Heart right ventricle (tissue), 16 donors: ENCODE measurements at regions not wholly inside any gene's neighbourhood (a gene's known extent, or its start where the extent isn't known, plus 50 kb on each side); places are given as distances from the start of the nearest gene placed in this dataset.
"Not testable (repeated sequence)": the region's sequence is repeated elsewhere in the genome, so short reads cannot be mapped to it uniquely, and the experiment has no call there.

Source experiments
- ATAC-seq, 8 donors: fragments of 200-7000 bp; cut with Tn5 transposase; one replicate each; pipeline ENCODE4 v1.9.1; 2020; ENCODE audit warnings: mild to moderate bottlenecking in 8 of 8, moderate library complexity in 8 of 8, moderate number of reproducible peaks in 1 of 8
- DNase-seq, 2 donors: peaks; one replicate each; pipeline ENCODE4 v3.0.0-alpha.2; 2020
- H3K27ac ChIP-seq, 10 donors: fragments of 200-600 bp; sonication (generic) in 2 of 10; one replicate each; pipeline versions ENCODE4 v1.5.0 to v1.8.0; 2020 to 2022; ENCODE audit warnings: mild to moderate bottlenecking in 3 of 10
- H3K27me3 ChIP-seq, 7 donors: fragments of 200-600 bp; one replicate each; pipeline ENCODE4 v1.8.0; 2021 to 2022; ENCODE audit warnings: mild to moderate bottlenecking in 2 of 7
- H3K36me3 ChIP-seq, 9 donors: fragments of 200-600 bp; sonication (generic) in 1 of 9; one replicate each; pipeline versions ENCODE4 v1.5.0 to v1.8.0; 2020 to 2022; ENCODE audit warnings: mild to moderate bottlenecking in 2 of 9
- H3K4me1 ChIP-seq, 9 donors: fragments of 200-600 bp; sonication (generic) in 1 of 9; one replicate each; pipeline versions ENCODE4 v1.5.0 to v1.8.0; 2020 to 2022; ENCODE audit warnings: mild to moderate bottlenecking in 4 of 9
- H3K4me3 ChIP-seq, 10 donors: fragments of 200-600 bp; sonication (generic) in 2 of 10; one replicate each; pipeline versions ENCODE4 v1.5.0 to v1.8.0; 2020 to 2022; ENCODE audit warnings: mild to moderate bottlenecking in 7 of 10, moderate library complexity in 2 of 10
- H3K9me3 ChIP-seq, 11 donors: fragments of 200-600 bp in 10 of 11; sonication (generic) in 2 of 11; one replicate each; pipeline versions ENCODE4 v1.5.0 to v1.8.0; 2013 to 2022; ENCODE audit warnings: mild to moderate bottlenecking in 2 of 11, control low read depth in 1 of 11, moderate library complexity in 1 of 11
- WGBS, 2 donors: extraction: QIAGEN DNeasy Blood & Tissue Kit; methylation state at CpG; one replicate each; pipeline ENCODE4 v1.1.7; 2013; ENCODE audit warnings: inconsistent platforms in 1 of 2; 5-methylcytosine and 5-hydroxymethylcytosine counted together
- intact Hi-C, 10 donors: fragments of 100-400 bp; cut with DNase I; formaldehyde crosslinking; loops; one replicate each; pipeline versions ENCODE4 v1.11.1 to v1.14.2; 2022
- TF ChIP-seq, protein P1 (sequence below), 9 donors: fragments of 200-600 bp; sonication (generic) in 2 of 9; IDR thresholded peaks; one replicate each; pipeline versions ENCODE4 v1.5.0 to v1.8.0; 2021 to 2022; ENCODE audit warnings: antibody characterized with exemption in 9 of 9, mild to moderate bottlenecking in 5 of 9, moderate library complexity in 1 of 9
- donor health status: Arrhythmogenic right ventricular cardiomyopathy.
- donor health status: ischemic (EF 13 %, LVEDD 7.1; RV severe dilation, severe dysfunction).
- donor health status: healthy with polysubstance abuse.
- donor health status: DM: no; HTN: yes; CAD: no.
- donor health status: DM: no; HTN: no; CAD: no.
- donor health status: ischemic (EF 25% LVEDD 6.9; RV normal size, moderate dysfunction).
- donor health status: ischemic (EF 25% LVEDD 5.7; RV mildly dilated, moderate dysfunction).
- donor health status: healthy.
- donor health status: DM: yes; HTN: yes; CAD: no.
- donor health status: Ischemic cardiomyopathy.
- donor health status: ischemic (EF 35%, LVEDD 5.7; RV mildly dilated, moderate dysfunction).
- donor health status: nonischemic (EF 11% LVEDD 7.7; RV severe dilation, severe dysfunction).
- donor health status: DM: yes; HTN: yes; CAD: no.
- donor health status: PGD.
- donor health status: ischemic (EF 29% LVEDD 5.4; RV normal size, mild dysfunction).
- donor health status: nonischemic (EF 23%, LVEDD 6.1; RV moderate dilation, normal function).

DNA sequence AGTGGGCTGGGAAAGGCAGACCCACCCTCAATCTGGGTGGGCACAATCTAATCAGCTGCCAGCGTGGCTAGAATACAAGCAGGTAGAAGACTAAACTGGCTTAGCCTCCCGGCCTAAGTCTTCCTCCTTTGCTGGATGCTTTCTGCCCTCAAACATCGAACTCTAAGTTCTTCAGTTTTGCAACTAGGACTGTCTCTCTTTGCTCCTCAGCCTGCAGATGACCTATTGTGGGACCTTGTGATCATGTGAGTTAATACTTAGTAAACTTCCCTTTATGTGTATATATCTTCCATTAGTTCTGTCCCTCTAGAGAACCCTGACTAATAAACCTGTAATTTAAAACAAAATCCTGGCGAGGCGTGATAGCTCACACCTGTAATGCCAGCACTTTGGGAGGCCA is 51.8 kb upstream of the SLC39A8 start:
- H3K36me3 ChIP-seq, DNase-seq, H3K9me3 ChIP-seq, intact Hi-C loops, H3K4me3 ChIP-seq, H3K27ac ChIP-seq, ATAC-seq, H3K27me3 ChIP-seq: not testable (repeated sequence)
- 83 to 87% methylated on average over 5 of the region's 5 CpGs for WGBS, 2 donors
- H3K4me1 ChIP-seq = peaks cover 0 to 25% (median 0%) of the 10 kb centered on the region in 9 donors

- intact Hi-C loops = no loop called here
- WGBS, 2 donors = 38 to 39% methylated on average over 1 of the region's 1 CpG
- Histone ChIP-seq H3K36me3 (no peaks in the 10 kb centered on the region), H3K27me3 (no peaks in the 10 kb centered on the region), H3K9me3 (no peaks in the 10 kb centered on the region), H3K4me3 (no peak overlapping the region), H3K27ac (peak overlapping the region in 1 of 10 donors; percentile 35), H3K4me1 (peaks cover 0 to 31% (median 0%) of the 10 kb centered on the region in 9 donors)
- ATAC-seq (no peak), DNase-seq (no peak)
- TF ChIP-seq, protein P1, sequence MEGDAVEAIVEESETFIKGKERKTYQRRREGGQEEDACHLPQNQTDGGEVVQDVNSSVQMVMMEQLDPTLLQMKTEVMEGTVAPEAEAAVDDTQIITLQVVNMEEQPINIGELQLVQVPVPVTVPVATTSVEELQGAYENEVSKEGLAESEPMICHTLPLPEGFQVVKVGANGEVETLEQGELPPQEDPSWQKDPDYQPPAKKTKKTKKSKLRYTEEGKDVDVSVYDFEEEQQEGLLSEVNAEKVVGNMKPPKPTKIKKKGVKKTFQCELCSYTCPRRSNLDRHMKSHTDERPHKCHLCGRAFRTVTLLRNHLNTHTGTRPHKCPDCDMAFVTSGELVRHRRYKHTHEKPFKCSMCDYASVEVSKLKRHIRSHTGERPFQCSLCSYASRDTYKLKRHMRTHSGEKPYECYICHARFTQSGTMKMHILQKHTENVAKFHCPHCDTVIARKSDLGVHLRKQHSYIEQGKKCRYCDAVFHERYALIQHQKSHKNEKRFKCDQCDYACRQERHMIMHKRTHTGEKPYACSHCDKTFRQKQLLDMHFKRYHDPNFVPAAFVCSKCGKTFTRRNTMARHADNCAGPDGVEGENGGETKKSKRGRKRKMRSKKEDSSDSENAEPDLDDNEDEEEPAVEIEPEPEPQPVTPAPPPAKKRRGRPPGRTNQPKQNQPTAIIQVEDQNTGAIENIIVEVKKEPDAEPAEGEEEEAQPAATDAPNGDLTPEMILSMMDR (IDR thresholded peaks at IDR 0.05) = no peak
These were observed 53.7 kb upstream of the SLC39A8 start for GRCh38 chr4:102399021-102399420.

DNA sequence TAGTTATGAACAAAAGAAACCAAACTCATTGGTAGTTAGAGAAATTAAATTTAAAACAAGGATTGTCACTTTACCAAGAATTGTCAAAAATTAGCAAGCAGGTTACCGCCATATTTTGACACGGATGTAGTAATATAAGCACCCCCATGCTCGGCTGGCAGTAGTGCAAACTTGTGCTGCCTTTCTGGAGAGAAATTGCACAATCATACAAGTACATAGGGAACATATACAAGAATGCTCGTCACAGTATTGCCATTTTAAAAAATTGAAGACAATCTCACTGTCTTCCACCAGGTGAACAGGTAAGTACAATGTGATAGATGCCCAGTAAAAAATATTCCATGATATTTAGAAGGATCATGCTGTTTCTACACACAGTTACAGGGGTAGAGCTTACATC is 55.6 kb upstream of the SLC39A8 start:
- no peaks in the 10 kb centered on the region for H3K36me3 ChIP-seq
- ATAC-seq (no peak), DNase-seq (no peak)
- H3K27me3 ChIP-seq = no peaks in the 10 kb centered on the region
- intact Hi-C loops = no loop called here
- no peak overlapping the region for H3K27ac ChIP-seq
- peaks cover 0 to 42% (median 0%) of the 10 kb centered on the region in 9 donors for H3K4me1 ChIP-seq
- TF ChIP-seq, protein P1 (IDR thresholded peaks at IDR 0.05) = no peak
- no peak overlapping the region for H3K4me3 ChIP-seq
- no peaks in the 10 kb centered on the region for H3K9me3 ChIP-seq
- WGBS, 2 donors = 91 to 92% methylated on average over 4 of the region's 4 CpGs

DNA sequence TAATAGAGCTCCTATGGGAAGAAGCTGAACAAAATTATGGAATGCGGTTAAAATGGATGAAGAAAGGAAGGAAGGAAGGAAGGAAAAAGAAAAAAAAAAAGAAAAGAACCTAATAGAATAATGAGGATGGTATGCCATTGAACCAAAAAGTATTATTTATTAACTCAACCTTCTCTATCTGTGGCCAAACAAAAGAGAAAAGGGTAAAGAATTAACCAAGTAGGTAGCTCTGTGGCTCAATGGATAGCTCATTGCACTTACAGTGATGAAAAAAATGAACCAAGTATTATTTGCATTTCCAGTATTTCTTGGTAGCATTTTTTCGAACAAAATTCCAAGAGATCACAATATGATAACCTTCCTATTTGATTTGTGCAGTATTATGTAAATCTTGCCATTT is 56.9 kb upstream of the SLC39A8 start:
- Histone ChIP-seq H3K36me3 (no peaks in the 10 kb centered on the region), H3K27ac (no peak overlapping the region), H3K27me3 (no peaks in the 10 kb centered on the region), H3K4me3 (no peak overlapping the region), H3K9me3 (no peaks in the 10 kb centered on the region), H3K4me1 (peaks cover 0 to 37% (median 0%) of the 10 kb centered on the region in 9 donors)
- 82 to 85% methylated on average over 2 of the region's 2 CpGs for WGBS, 2 donors
- ATAC-seq (no peak), DNase-seq (no peak)
- intact Hi-C loops = no loop called here
- TF ChIP-seq, protein P1 (IDR thresholded peaks at IDR 0.05) = no peak

- Histone ChIP-seq H3K27ac (peak overlapping the region in 1 of 10 donors; percentile 45), H3K27me3 (no peaks in the 10 kb centered on the region), H3K4me3 (no peak overlapping the region), H3K4me1 (peaks cover 0 to 31% (median 0%) of the 10 kb centered on the region in 9 donors), H3K9me3 (no peaks in the 10 kb centered on the region), H3K36me3 (no peaks in the 10 kb centered on the region)
- DNase-seq (no peak), ATAC-seq (peak in 1 of 8 donors; percentile 33)
- 75 to 76% methylated on average over 3 of the region's 3 CpGs for WGBS, 2 donors
- intact Hi-C loops = no loop called here
- TF ChIP-seq, protein P1 (IDR thresholded peaks at IDR 0.05) = peak in 1 of 9 donors; percentile 9
These were observed 57.8 kb upstream of the SLC39A8 start for GRCh38 chr4:102403116-102403515.
